Activated T-cell treated with anti-CD3 and anti-CD28 coated beads, Interleukin-2, amount 50 U/mL, for 24 hours (primary cell): ENCODE measurements at regions not wholly inside any gene's neighbourhood (a gene's known extent, or its start where the extent isn't known, plus 50 kb on each side); places are given as distances from the start of the nearest gene placed in this dataset.
"Not testable (repeated sequence)": the region's sequence is repeated elsewhere in the genome, so short reads cannot be mapped to it uniquely, and the experiment has no call there.

ENCODE experiments used
- DNase-seq: peaks from one replicate; pipeline ENCODE4 v3.0.0-alpha.2; 2020
- H3K27ac Mint-ChIP-seq: 2 replicates; pipeline ENCODE4 v1.8.0; 2020; ENCODE audit warnings: mild to moderate bottlenecking, mixed read lengths
- H3K27me3 Mint-ChIP-seq: 2 replicates; pipeline ENCODE4 v1.8.0; 2020; ENCODE audit warnings: mixed read lengths
- H3K36me3 Mint-ChIP-seq: 2 replicates; pipeline ENCODE4 v1.8.0; 2020; ENCODE audit warnings: low read depth, mixed read lengths
- H3K4me1 Mint-ChIP-seq: 2 replicates; pipeline ENCODE4 v1.8.0; 2020; ENCODE audit warnings: low read depth, mixed read lengths
- H3K4me3 Mint-ChIP-seq: 2 replicates; pipeline ENCODE4 v1.8.0; 2020; ENCODE audit warnings: mild to moderate bottlenecking, moderate library complexity, mixed read lengths
- H3K9me3 Mint-ChIP-seq: 2 replicates; pipeline ENCODE4 v1.8.0; 2020; ENCODE audit warnings: mixed read lengths

- H3K27ac Mint-ChIP-seq = no peak overlapping the region
- peaks cover 15% of the 10 kb centered on the region for H3K27me3 Mint-ChIP-seq
- H3K4me1 Mint-ChIP-seq = no peaks in the 10 kb centered on the region
- H3K4me3 Mint-ChIP-seq = no peak overlapping the region
- H3K9me3 Mint-ChIP-seq = peaks cover 7% of the 10 kb centered on the region
- DNase-seq = no peak
- H3K36me3 Mint-ChIP-seq = no peaks in the 10 kb centered on the region
Measured at GRCh38 chr7:138235207-138235606, 158.9 kb downstream of the AKR1D1 start.

- H3K27me3 Mint-ChIP-seq = peaks cover 5% of the 10 kb centered on the region
- no peak overlapping the region for H3K4me3 Mint-ChIP-seq
- H3K4me1 Mint-ChIP-seq = no peaks in the 10 kb centered on the region
- no peak overlapping the region for H3K27ac Mint-ChIP-seq
- DNase-seq = no peak
- H3K36me3 Mint-ChIP-seq = no peaks in the 10 kb centered on the region
- peaks cover 6% of the 10 kb centered on the region for H3K9me3 Mint-ChIP-seq
Measured at GRCh38 chr7:138237995-138238394, 161.7 kb downstream of the AKR1D1 start.

- DNase-seq = no peak
- Mint-ChIP-seq H3K4me1 (no peaks in the 10 kb centered on the region), H3K4me3 (no peak overlapping the region), H3K36me3 (no peaks in the 10 kb centered on the region), H3K9me3 (no peaks in the 10 kb centered on the region), H3K27ac (no peak overlapping the region), H3K27me3 (no peaks in the 10 kb centered on the region)
Measured at GRCh38 chr7:138238734-138239659, 162.7 kb downstream of the AKR1D1 start.

- peaks cover 6% of the 10 kb centered on the region for H3K9me3 Mint-ChIP-seq
- no peaks in the 10 kb centered on the region for H3K4me1 Mint-ChIP-seq
- no peak for DNase-seq
- no peaks in the 10 kb centered on the region for H3K36me3 Mint-ChIP-seq
- no peak overlapping the region for H3K27ac Mint-ChIP-seq
- no peaks in the 10 kb centered on the region for H3K27me3 Mint-ChIP-seq
- no peak overlapping the region for H3K4me3 Mint-ChIP-seq
Measured at GRCh38 chr7:138243430-138243829, 167.2 kb downstream of the AKR1D1 start.

- Mint-ChIP-seq H3K27ac (no peak overlapping the region), H3K4me1 (no peaks in the 10 kb centered on the region), H3K36me3 (no peaks in the 10 kb centered on the region), H3K27me3 (no peaks in the 10 kb centered on the region), H3K4me3 (no peak overlapping the region), H3K9me3 (peaks cover 6% of the 10 kb centered on the region)
- DNase-seq = no peak
Measured at GRCh38 chr7:138243836-138244235, 167.6 kb downstream of the AKR1D1 start.

GRCh38 chr7:138244606-138245005 lies 168.3 kb downstream of the AKR1D1 start:
- Mint-ChIP-seq H3K9me3 (peaks cover 6% of the 10 kb centered on the region), H3K4me1 (no peaks in the 10 kb centered on the region), H3K36me3 (no peaks in the 10 kb centered on the region), H3K4me3 (no peak overlapping the region), H3K27me3 (no peaks in the 10 kb centered on the region), H3K27ac (no peak overlapping the region)
- no peak for DNase-seq

GRCh38 chr7:138245216-138245615 lies 169.0 kb downstream of the AKR1D1 start:
- no peak for DNase-seq
- Mint-ChIP-seq H3K4me1 (no peaks in the 10 kb centered on the region), H3K27ac (no peak overlapping the region), H3K36me3 (no peaks in the 10 kb centered on the region), H3K9me3 (peaks cover 6% of the 10 kb centered on the region), H3K4me3 (no peak overlapping the region), H3K27me3 (no peaks in the 10 kb centered on the region)

GRCh38 chr7:138245682-138246081 lies 169.4 kb downstream of the AKR1D1 start:
- Mint-ChIP-seq H3K9me3 (peaks cover 6% of the 10 kb centered on the region), H3K27ac (no peak overlapping the region), H3K36me3 (no peaks in the 10 kb centered on the region), H3K4me1 (no peaks in the 10 kb centered on the region), H3K4me3 (no peak overlapping the region), H3K27me3 (no peaks in the 10 kb centered on the region)
- DNase-seq = no peak

- peaks cover 6% of the 10 kb centered on the region for H3K9me3 Mint-ChIP-seq
- H3K27me3 Mint-ChIP-seq = no peaks in the 10 kb centered on the region
- no peaks in the 10 kb centered on the region for H3K36me3 Mint-ChIP-seq
- no peak for DNase-seq
- H3K4me1 Mint-ChIP-seq = no peaks in the 10 kb centered on the region
- no peak overlapping the region for H3K4me3 Mint-ChIP-seq
- no peak overlapping the region for H3K27ac Mint-ChIP-seq
Measured at GRCh38 chr7:138246428-138246827, 170.2 kb downstream of the AKR1D1 start.

GRCh38 chr7:138247081-138247480 lies 170.8 kb downstream of the AKR1D1 start:
- DNase-seq = no peak
- no peak overlapping the region for H3K4me3 Mint-ChIP-seq
- no peaks in the 10 kb centered on the region for H3K36me3 Mint-ChIP-seq

GRCh38 chr7:138247568-138248333 lies 171.5 kb downstream of the AKR1D1 start:
- Mint-ChIP-seq H3K9me3 (peaks cover 6% of the 10 kb centered on the region), H3K27ac (no peak overlapping the region), H3K4me1 (no peaks in the 10 kb centered on the region), H3K27me3 (no peaks in the 10 kb centered on the region), H3K36me3 (no peaks in the 10 kb centered on the region), H3K4me3 (no peak overlapping the region)
- DNase-seq = no peak

More at GRCh38 chr7:138247081-138247480, 170.8 kb downstream of the AKR1D1 start:
- Mint-ChIP-seq H3K4me1 (no peaks in the 10 kb centered on the region), H3K9me3 (peaks cover 6% of the 10 kb centered on the region), H3K27ac (no peak overlapping the region), H3K27me3 (no peaks in the 10 kb centered on the region)

GRCh38 chr7:138248609-138249008 lies 172.3 kb downstream of the AKR1D1 start:
- DNase-seq = no peak
- Mint-ChIP-seq H3K9me3 (peaks cover 6% of the 10 kb centered on the region), H3K4me3 (no peak overlapping the region), H3K36me3 (no peaks in the 10 kb centered on the region), H3K27me3 (peaks cover 3% of the 10 kb centered on the region), H3K27ac (no peak overlapping the region), H3K4me1 (no peaks in the 10 kb centered on the region)

- H3K27ac Mint-ChIP-seq = no peak overlapping the region
Measured at GRCh38 chr7:138249975-138250374, 173.7 kb downstream of the AKR1D1 start.

GRCh38 chr7:138252666-138253065 lies 176.4 kb downstream of the AKR1D1 start:
- H3K27ac Mint-ChIP-seq, H3K27me3 Mint-ChIP-seq, H3K36me3 Mint-ChIP-seq, H3K4me3 Mint-ChIP-seq, DNase-seq, H3K4me1 Mint-ChIP-seq, H3K9me3 Mint-ChIP-seq: not testable (repeated sequence)

More at GRCh38 chr7:138249975-138250374, 173.7 kb downstream of the AKR1D1 start:
- Mint-ChIP-seq H3K36me3 (no peaks in the 10 kb centered on the region), H3K9me3 (peaks cover 6% of the 10 kb centered on the region), H3K27me3 (peaks cover 3% of the 10 kb centered on the region), H3K4me1 (no peaks in the 10 kb centered on the region), H3K4me3 (no peak overlapping the region)
- DNase-seq = no peak

- Mint-ChIP-seq H3K4me3 (no peak overlapping the region), H3K4me1 (peaks cover 10% of the 10 kb centered on the region), H3K27me3 (peaks cover 3% of the 10 kb centered on the region), H3K9me3 (peaks cover 2% of the 10 kb centered on the region), H3K27ac (no peak overlapping the region), H3K36me3 (no peaks in the 10 kb centered on the region)
- DNase-seq = no peak
Measured at GRCh38 chr7:138254444-138254843, 178.2 kb downstream of the AKR1D1 start.
